ENCODE measurements at regions not wholly inside any gene's neighbourhood (a gene's known extent, or its start where the extent isn't known, plus 50 kb on each side); places are given as distances from the start of the nearest gene placed in this dataset.

GRCh38 chr5:155684417-155684816 lies 642.5 kb upstream of the SGCD start:
- no peak overlapping the region for H3K4me3 ChIP-seq (ENCODE audit: low read depth, low read length)
- TF ChIP-seq CTCF (IDR thresholded peaks at IDR 0.05; ENCODE audit: borderline replicate concordance, insufficient read depth, low read depth, low read length): no peak

DNA sequence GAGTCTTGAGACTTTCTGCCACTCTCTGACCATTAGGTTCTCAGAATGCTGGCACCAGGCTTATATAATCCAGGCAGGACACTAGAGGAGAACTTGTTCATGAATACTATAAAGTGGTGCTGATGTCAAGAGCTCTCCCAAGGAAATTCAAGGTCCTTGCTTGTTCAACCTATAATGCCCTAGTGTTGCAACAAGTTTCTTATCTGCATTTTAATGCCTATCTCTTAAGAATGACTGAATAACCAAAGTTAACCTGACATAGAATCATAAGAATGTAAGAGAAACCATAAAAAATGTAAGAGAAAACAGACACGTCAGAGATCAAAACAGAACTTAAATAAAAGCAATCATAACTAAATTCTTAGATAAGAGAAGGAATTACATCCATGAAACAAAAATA lies 640.8 kb upstream of the SGCD start:
- no peak for TF ChIP-seq CTCF (IDR thresholded peaks at IDR 0.05; ENCODE audit: borderline replicate concordance, insufficient read depth, low read depth, low read length)

DNA sequence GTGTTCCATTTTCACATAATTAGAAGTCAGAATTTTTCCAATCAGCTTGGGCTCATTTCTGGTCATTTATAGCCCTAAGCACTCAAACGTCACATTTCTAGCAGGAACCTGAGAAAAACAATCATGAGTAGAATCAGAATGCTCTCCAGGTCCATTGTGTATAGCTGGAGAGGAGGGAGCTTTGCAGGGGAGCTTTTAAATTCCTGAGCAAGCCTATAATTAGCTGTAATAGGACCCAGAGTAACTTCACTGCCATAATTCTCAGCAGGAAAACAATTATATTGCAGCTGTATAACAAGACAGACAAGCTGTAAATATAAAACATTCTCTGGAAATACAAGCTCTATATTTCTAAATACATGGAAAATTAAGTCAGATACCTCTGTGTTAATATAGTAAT lies 637.6 kb upstream of the SGCD start:
- TF ChIP-seq CTCF (IDR thresholded peaks at IDR 0.05; ENCODE audit: borderline replicate concordance, insufficient read depth, low read depth, low read length): no peak
- H3K4me3 ChIP-seq (ENCODE audit: low read depth, low read length): no peak overlapping the region

More for the DNA sequence above, 640.8 kb upstream of the SGCD start:
- H3K4me3 ChIP-seq (ENCODE audit: low read depth, low read length): no peak overlapping the region

DNA sequence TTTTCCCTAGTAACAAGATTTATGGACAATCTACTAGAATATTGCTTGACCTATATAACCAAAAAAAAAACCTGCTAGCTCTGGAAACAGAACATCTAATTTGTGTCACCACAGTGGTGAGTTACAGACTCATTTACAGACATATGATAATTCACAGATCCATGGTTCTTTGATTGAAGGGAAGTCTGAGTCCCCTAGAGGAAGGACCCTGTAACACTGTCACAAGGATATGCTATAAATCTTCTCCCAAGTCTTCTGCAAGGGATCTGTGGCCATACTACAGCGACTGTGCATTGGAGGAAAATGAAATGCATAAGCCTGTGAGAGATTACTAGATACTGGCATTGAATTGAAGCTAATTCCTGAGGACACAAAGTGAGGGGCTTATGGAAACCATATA lies 630.6 kb upstream of the SGCD start:
- TF ChIP-seq CTCF (IDR thresholded peaks at IDR 0.05; ENCODE audit: borderline replicate concordance, insufficient read depth, low read depth, low read length): no peak
- H3K4me3 ChIP-seq (ENCODE audit: low read depth, low read length): no peak overlapping the region

GRCh38 chr5:155697236-155697635 lies 629.7 kb upstream of the SGCD start:
- no peak for TF ChIP-seq CTCF (IDR thresholded peaks at IDR 0.05; ENCODE audit: borderline replicate concordance, insufficient read depth, low read depth, low read length)
- no peak overlapping the region for H3K4me3 ChIP-seq (ENCODE audit: low read depth, low read length)

GRCh38 chr5:155699385-155699784 lies 627.6 kb upstream of the SGCD start:
- H3K4me3 ChIP-seq (ENCODE audit: low read depth, low read length): no peak overlapping the region
- no peak for TF ChIP-seq CTCF (IDR thresholded peaks at IDR 0.05; ENCODE audit: borderline replicate concordance, insufficient read depth, low read depth, low read length)

DNA sequence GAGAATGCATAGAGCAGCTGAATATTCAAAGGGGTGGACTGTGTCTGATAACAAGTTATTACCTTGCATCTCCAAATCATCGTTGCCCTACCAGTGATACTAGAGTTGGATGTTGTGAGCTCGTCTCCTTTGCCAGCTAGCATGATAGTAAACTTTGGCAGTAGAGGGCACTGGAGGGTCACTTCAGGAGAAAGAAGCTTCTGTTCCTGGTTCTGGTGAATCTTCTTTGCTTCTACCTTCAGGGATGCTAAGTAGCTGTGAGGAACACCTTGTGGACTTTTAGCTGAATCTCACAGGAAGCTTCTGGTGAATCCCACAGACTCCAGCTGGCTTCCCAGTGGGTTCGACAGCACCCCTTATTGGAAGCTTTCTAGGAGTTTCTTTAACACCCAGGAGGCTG lies 626.6 kb upstream of the SGCD start:
- no peak overlapping the region for H3K4me3 ChIP-seq (ENCODE audit: low read depth, low read length)
- no peak for TF ChIP-seq CTCF (IDR thresholded peaks at IDR 0.05; ENCODE audit: borderline replicate concordance, insufficient read depth, low read depth, low read length)

Data from GM12875 (cell line).